Coronary artery (tissue), 2 donors: ENCODE measurements at regions not wholly inside any gene's neighbourhood (a gene's known extent, or its start where the extent isn't known, plus 50 kb on each side); places are given as distances from the start of the nearest gene placed in this dataset.
A peak's percentile ranks its signal among the peaks of the same experiment; 100 is the strongest.

Experiments used
- DNase-seq: peaks from one replicate; pipeline ENCODE4 v3.0.0-alpha.2; 2017; ENCODE audit warnings: low spot score
- H3K27ac ChIP-seq, 2 donors: fragments of 200-600 bp; sonication (generic); one replicate each; pipeline ENCODE4 v1.5.1; 2016 to 2019
- H3K4me3 ChIP-seq: fragments of 200-600 bp; sonication (generic); 2 replicates; pipeline ENCODE4 v1.5.1; 2016; ENCODE audit warnings: mild to moderate bottlenecking, moderate library complexity
- TF ChIP-seq, protein P1 (sequence below): fragments of 200-600 bp; sonication (generic); IDR thresholded peaks from one replicate; pipeline ENCODE4 v1.5.1; 2019; ENCODE audit warnings: antibody characterized with exemption

DNA sequence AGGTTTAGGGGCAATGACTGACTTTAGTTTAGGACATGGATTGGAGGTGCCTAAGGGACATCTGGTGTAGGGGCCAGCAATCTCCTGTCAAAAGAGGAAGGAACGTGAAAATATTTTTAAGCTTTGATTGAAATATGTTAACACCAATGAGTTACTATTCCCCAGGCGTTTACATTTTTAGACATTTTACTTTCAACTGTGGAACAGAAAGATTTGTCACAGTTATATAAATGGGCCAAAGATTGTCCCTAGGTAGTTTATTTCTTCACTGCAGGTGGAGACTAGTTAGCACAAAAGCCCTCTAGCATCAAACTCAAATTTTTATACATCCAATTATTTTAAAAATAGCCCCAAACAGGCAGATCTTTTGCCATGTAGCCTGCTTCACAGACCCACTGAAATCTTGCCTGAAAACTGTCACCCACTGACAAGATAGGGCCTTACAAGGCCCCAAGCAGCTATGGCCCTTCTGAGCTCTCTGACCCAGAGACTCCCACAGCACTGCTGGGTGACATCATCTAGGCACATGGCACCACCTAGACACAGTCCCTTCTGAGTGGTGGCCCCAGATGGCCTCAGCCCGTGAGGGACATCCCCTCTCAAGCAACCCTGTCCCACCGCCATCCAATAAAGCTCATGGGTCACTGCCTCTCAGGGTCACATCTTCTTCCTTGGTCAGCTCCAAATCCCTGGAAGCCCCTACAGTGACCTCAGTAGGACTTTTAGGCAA is 64.8 kb upstream of the DOCK9 start:
- TF ChIP-seq, protein P1, sequence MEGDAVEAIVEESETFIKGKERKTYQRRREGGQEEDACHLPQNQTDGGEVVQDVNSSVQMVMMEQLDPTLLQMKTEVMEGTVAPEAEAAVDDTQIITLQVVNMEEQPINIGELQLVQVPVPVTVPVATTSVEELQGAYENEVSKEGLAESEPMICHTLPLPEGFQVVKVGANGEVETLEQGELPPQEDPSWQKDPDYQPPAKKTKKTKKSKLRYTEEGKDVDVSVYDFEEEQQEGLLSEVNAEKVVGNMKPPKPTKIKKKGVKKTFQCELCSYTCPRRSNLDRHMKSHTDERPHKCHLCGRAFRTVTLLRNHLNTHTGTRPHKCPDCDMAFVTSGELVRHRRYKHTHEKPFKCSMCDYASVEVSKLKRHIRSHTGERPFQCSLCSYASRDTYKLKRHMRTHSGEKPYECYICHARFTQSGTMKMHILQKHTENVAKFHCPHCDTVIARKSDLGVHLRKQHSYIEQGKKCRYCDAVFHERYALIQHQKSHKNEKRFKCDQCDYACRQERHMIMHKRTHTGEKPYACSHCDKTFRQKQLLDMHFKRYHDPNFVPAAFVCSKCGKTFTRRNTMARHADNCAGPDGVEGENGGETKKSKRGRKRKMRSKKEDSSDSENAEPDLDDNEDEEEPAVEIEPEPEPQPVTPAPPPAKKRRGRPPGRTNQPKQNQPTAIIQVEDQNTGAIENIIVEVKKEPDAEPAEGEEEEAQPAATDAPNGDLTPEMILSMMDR: no peak
- DNase-seq: no peak
- no peak overlapping the region for H3K4me3 ChIP-seq
- H3K27ac ChIP-seq: no peak overlapping the region

DNA sequence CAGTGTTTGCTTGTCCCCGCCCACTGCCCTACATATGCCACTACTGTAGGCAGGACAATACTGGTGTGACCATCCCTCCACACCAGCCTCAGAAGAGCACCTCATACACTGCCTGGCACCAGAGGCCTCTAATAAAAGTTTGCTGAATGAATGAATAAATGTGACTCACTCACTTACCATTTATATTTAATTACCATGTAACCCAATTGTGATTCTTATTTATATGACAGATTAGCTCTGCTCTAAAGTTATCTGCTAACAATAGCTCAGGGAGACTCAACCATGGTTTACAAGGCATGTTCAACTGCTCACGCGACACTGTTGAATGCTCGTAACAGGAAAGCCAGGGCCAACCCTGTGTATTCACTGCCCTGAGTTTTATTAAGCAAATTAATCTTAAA is 66.0 kb upstream of the DOCK9 start:
- H3K27ac ChIP-seq: no peak overlapping the region

DNA sequence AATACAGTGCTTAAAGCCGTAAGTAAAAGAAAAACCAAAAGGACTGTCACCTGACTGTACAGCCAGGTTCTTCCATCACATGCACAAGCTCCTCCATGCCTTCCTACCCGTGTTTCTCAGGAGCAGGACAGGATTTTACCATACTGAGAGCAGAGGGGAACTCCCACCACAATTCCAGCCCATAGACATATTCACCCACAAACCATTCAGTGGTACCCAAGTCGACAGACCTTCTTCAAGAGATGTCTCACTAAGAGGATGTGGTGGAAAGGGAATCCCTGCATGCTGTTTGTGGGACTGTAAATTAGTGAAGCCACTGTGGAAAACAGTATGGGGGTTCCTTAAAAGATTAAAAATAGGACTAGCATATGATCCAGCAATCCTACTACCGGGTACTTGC is 66.9 kb upstream of the DOCK9 start:
- TF ChIP-seq, protein P1: no peak
- H3K4me3 ChIP-seq: no peak overlapping the region

More for the DNA sequence above, 66.0 kb upstream of the DOCK9 start:
- DNase-seq: no peak
- TF ChIP-seq, protein P1: no peak
- H3K4me3 ChIP-seq: no peak overlapping the region

DNA sequence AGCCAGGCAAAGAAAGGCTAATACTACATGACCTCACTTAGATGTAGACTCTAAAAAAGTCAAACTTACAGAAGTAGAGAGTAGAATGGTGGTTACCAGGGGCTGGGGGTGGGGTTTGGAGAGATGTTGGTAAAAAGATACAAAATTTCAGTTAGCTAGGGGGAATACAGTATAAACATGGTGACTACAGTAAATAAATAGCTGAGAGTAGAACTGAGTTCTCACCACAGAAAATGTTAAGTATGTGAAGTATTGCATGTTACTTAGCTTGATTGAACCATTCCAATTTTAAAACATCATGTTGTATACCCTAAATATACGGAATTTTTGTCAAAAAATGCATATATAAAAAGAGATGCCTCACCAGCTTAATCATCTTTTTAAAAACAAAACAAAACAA is 67.5 kb upstream of the DOCK9 start:
- DNase-seq: no peak
- Histone ChIP-seq H3K4me3 (no peak overlapping the region), H3K27ac (no peak overlapping the region)
- TF ChIP-seq, protein P1: no peak

More for the DNA sequence above, 66.9 kb upstream of the DOCK9 start:
- DNase-seq: no peak
- no peak overlapping the region for H3K27ac ChIP-seq

DNA sequence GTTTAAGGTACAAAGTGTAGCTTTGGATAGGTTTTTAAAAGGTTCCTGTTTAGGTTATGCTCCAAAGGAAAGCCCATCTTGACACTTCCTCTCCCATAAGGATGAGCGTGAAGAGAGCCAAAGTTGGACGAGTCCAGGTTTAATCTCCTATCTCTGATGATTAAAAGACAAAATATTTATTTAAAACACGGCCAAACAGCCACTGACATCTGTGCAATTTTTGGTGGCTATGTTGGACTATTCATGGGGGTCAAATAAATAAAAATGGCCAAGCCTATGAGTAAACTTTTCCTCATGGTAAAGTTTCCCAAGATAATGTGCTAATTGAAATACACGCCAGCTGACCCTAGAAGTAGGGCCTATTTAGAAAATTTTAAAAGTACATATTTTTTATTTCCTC is 69.0 kb upstream of the DOCK9 start:
- H3K4me3 ChIP-seq: no peak overlapping the region
- TF ChIP-seq, protein P1: no peak
- H3K27ac ChIP-seq: peak overlapping the region in 1 of 2 donors; percentile 61
- DNase-seq: no peak

DNA sequence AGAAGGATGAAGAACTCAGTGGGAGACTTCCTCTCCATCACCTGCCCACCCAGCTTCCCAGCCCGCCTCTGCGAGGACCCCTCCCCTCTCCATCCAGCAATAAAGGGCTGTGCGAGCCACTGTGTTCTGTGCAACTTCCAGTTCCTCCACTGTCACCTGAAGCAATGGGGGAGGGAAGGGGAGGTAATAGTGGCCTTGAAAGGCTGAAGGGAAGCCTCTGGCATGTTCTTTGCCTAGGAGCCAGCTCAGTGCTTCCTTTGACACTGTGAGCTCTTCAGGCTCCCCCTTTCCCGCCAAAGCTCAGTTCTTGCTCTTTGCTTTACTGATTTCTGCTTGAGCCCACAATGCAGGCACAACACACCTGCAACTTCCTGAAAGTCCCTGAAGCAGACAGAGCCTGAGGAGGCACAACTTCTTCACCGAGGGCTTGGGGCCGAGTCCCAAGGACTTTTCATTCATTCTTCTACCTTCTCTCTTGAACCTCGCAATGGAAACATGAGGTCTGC is 73.2 kb upstream of the DOCK9 start:
- H3K4me3 ChIP-seq: no peak overlapping the region
- H3K27ac ChIP-seq: no peak overlapping the region
- no peak for DNase-seq
- TF ChIP-seq, protein P1: no peak
